ENCODE measurements at regions not wholly inside any gene's neighbourhood (a gene's known extent, or its start where the extent isn't known, plus 50 kb on each side); places are given as distances from the start of the nearest gene placed in this dataset.
"Not testable (repeated sequence)": the region's sequence is repeated elsewhere in the genome, so short reads cannot be mapped to it uniquely, and the experiment has no call there.

GRCh38 chr3:190192087-190192486 lies 71.4 kb upstream of the P3H2 start:
- DNase-seq (ENCODE audit: low spot score) = no peak

DNA sequence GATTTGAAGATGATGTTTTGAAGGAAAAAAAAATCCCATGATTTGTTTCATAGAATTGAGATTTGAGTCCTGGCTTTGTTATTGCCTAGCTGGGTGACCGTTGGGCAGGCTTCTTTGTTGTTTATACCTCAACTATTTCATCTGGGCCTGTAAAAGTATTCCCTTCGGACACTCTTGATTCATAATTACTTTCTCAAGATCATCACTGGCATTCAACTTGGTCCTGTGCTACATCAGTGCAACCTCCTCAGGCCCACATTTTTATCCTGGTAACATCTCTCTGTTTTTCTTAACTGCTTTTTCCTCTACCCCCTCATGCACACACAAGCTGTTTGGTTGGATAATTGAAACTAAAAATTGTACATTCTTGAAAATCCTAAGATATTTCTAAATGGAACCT lies 67.5 kb upstream of the P3H2 start:
- no peak for DNase-seq (ENCODE audit: low spot score)

GRCh38 chr3:190183121-190183520 lies 62.4 kb upstream of the P3H2 start:
- peak; percentile 85 for DNase-seq (ENCODE audit: low spot score)

DNA sequence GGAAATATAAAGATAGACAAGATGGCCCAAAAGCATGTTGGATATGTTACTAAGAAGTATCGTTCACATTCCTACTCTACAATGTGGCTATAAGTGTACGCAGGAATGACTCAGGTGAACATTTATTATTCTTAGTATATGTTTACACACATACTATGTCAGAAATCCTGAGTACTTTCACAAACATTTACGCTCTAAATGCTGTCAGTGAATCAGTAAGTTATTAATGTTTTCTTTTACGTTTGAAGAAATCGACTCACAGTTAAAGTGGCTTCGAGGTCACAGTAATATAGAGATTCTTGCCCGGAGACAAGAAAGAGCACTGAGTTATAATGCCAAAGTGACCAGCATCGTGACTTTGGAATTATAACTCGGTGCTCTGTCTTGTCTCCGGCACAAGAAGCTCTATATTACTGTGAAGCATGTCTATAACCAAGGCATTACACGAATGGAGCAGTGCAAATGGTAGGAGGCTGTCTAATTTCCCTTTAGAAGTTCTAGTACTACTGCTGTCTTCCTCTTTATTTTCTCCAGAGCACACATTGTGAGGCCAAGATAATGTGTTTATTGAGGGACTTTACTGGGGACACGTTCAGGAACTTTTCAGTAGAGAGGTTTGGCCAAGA lies 61.8 kb upstream of the P3H2 start:
- no peak for DNase-seq (ENCODE audit: low spot score)

DNA sequence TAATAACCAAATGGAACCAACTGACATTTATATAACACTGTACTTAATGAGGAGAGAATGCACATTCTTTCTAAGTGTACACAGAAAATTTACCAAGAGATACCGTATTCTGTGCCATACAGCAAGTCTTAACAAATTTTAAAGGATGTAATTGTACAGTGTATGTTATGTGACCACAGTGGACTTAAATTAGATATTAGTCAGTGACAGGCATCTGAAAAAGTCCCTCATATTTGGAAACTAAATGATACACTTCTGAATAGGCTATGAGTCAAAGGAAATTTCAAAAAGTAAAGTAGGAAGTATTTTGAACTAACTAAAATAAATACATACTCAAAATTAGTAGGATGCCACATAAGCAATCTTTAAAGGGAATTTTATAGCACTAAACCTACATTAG lies 59.6 kb upstream of the P3H2 start:
- peak; percentile 63 for DNase-seq (ENCODE audit: low spot score)

DNA sequence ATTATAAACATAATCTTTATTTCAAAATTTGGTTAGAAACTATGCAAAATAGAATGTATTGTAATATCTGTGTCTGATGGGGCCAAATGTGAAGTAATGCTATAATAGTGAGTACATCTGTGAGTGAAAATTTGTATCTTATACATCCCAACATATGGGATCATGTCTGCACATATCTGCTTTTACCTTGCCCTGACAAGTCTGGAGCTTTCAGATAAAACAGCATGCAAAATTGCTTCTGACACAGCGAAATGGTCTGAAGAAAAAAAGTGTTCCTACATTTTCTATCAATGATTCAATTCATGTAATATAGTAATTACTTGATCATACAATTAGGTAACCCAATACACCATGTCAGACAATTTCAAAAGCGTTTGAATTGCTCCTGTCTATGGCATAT lies 58.1 kb upstream of the P3H2 start:
- DNase-seq (ENCODE audit: low spot score) = no peak

DNA sequence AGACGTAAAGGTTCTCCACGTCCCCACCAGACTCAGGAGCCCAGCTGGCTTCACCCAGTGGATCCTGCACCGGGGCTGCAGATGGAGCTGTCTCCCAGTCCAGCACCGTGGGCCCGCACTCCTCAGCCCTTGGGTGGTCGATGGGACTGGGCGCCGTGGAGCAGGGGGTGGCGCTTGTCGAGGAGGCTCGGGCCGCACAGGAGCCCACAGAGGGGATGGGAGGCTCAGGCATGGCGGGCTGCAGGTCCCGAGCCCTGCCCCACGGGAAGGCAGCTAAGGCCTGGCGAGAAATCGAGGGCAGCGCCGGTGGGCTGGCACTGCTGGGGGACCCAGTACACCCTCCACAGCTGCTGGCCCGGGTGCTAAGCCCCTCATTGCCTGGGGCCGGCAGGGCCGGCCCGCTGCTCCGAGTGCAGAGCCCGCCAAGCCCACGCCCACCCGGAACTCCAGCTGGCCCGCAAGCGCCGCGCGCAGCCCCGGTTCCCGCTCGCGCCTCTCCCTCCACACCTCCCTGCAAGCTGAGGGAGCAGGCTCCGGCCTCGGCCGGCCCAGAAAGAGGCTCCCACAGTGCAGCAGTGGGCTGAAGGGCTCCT lies 56.3 kb upstream of the P3H2 start:
- DNase-seq (ENCODE audit: low spot score) = not testable (repeated sequence)

DNA sequence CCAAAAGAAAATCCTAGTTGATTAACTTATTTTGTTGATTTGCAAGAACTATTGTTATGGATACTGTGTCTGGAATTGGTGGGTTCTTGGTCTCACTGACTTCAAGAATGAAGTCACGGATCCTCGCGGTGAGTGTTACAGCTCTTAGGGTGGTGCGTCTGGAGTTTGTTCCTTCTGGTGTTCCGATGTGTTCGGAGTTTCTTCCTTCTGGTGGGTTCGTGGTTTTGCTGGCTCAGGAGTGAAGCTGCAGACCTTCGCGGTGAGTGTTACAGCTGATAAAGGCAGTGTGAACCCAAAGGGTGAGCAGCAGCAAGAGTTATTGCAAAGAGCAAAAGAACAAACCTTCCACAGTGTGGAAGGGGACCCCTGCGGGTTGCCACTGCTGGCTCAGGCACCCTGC lies 55.4 kb upstream of the P3H2 start:
- not testable (repeated sequence) for DNase-seq (ENCODE audit: low spot score)

DNA sequence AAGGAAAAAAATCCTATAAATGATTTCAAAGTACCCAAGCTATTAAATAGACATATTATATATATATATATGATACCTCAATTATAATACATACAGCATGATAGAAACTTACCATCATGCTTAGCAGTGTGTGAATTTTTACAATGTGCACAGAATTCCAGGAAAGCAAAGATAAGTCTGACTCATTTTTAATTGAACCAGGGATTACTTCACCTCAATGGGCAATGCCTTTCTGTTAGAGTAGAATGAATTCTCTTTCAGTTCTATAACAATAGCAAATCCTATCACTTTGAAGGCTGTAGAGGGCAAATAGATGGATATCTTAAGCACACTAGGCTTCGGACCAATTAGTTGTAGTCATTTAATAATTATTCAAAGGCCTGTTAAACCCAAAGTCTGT lies 54.8 kb upstream of the P3H2 start:
- no peak for DNase-seq (ENCODE audit: low spot score)

- no peak for DNase-seq (ENCODE audit: low spot score)
These were observed 53.8 kb upstream of the P3H2 start for GRCh38 chr3:190174471-190174870.

DNA sequence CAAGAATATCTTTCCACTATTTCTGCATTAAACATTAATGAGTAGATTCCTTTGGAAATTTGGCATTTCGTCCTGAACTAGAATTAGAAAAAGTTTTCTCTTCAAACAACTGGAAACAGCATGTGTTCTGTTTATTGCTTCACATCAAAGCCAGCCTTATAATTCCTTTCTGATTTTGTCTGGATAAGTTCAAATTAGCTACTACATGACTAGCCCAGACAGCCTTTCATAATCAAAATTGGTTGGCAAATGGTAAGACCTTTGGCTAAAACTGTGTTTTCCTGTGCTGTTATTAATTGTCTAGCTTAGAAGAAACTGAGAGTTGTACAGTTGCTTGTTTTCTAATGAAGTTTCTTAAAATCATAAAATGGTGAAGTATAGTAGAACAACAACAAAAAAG lies 52.7 kb upstream of the P3H2 start:
- DNase-seq (ENCODE audit: low spot score) = no peak

DNA sequence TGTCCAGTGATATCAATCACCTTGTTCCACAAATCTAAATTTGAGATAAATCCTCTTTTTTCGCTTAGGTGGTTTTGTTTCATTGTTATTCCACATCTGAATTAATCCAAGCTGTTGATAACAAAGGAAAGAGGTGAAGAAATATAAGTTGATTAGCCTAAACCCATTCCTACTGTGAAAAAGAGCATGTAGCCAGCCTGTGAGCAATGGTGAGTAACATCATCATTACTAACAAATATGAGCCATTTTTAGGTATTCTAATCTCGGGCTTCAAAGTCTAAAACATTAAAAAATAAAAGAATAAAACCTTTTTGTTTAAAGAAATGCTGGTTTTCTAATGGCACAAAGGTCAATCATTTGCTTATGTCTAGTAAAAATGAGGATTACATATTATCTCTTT lies 52.1 kb upstream of the P3H2 start:
- DNase-seq (ENCODE audit: low spot score) = peak; percentile 28
